ENCODE measurements at regions not wholly inside any gene's neighbourhood (a gene's known extent, or its start where the extent isn't known, plus 50 kb on each side); places are given as distances from the start of the nearest gene placed in this dataset.
"Not testable (repeated sequence)": the region's sequence is repeated elsewhere in the genome, so short reads cannot be mapped to it uniquely, and the experiment has no call there.

DNA sequence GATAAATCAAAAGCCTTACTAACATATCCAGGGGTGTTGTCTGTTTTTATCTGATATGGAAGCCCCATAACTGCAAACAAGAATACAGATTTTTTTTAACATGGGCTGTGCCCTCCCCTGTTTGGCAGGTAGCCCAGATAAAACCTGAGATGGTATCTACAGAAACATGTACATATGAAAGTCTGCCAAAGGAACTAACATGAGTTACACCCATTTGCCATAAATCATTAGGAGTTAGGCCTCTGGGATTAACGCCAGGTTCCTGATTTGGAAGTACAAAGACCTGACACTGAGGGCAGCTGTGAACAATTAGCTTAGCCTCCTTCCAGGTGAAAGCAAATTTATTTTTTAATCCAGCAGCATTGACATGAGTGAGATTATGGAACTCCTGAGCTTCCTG lies 264.3 kb downstream of the TECRL start:
- no peak overlapping the region for H3K4me3 ChIP-seq (ENCODE audit: low read length)
- H3K9me3 ChIP-seq (ENCODE audit: control insufficient read depth, low read length), result peaks cover 9% of the 10 kb centered on the region
- no peaks in the 10 kb centered on the region for H3K4me1 ChIP-seq (ENCODE audit: control insufficient read depth, insufficient read depth, low read length)
- no peaks in the 10 kb centered on the region for H3K36me3 ChIP-seq (ENCODE audit: control insufficient read depth, insufficient read depth, low read length, severe bottlenecking)
- no peak for DNase-seq (ENCODE audit: low read depth)
- no peak overlapping the region for H3K9ac ChIP-seq (ENCODE audit: low read length)
- H3K27me3 ChIP-seq (replicated peaks; ENCODE audit: control insufficient read depth, insufficient read depth, low read length), result no peaks in the 10 kb centered on the region

DNA sequence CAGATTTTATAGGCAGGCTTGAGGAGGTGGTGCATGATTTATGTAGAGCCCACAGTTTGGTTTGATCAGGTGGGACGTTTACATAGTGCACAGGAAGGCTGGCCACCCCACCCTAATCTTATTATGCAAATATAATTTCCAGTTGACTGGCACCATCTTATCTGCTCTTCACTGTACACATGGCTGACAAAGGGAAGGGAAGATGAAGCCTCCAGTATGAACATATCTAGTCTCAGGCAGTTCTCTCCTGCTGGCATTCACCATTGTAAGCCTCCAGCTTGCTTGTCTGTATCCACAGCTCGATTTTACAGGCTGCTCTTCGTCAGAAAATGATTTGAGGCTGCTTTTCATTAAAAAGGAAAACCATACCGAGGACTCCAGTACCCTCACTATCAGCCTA lies 278.3 kb downstream of the TECRL start:
- no peaks in the 10 kb centered on the region for H3K27me3 ChIP-seq (replicated peaks; ENCODE audit: control insufficient read depth, insufficient read depth, low read length)
- no peak for DNase-seq (ENCODE audit: low read depth)
- no peaks in the 10 kb centered on the region for H3K9me3 ChIP-seq (ENCODE audit: control insufficient read depth, low read length)
- no peaks in the 10 kb centered on the region for H3K4me1 ChIP-seq (ENCODE audit: control insufficient read depth, insufficient read depth, low read length)
- no peak overlapping the region for H3K9ac ChIP-seq (ENCODE audit: low read length)
- H3K36me3 ChIP-seq (ENCODE audit: control insufficient read depth, insufficient read depth, low read length, severe bottlenecking), result no peaks in the 10 kb centered on the region
- no peak overlapping the region for H3K4me3 ChIP-seq (ENCODE audit: low read length)

DNA sequence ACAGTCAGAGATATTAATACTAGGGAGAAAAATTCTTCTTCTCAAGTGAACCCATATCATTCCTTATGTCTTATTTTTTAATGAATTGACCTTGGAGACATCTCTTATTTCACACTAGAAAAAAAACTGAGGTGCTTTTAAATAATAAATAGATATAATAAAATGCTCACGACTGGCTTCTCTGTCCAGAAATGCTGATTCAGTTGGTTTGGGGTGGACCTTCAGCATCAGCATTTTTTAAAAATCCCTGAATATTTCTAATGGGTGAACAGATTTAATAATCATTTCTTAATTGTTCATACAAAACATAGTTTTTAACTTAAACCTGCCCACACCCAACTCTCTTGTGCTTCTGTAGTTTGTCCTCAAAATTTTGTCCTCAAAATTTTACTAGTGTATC lies 283.9 kb downstream of the TECRL start:
- Histone ChIP-seq H3K4me3 (ENCODE audit: low read length) (no peak overlapping the region), H3K36me3 (ENCODE audit: control insufficient read depth, insufficient read depth, low read length, severe bottlenecking) (no peaks in the 10 kb centered on the region), H3K4me1 (ENCODE audit: control insufficient read depth, insufficient read depth, low read length) (no peaks in the 10 kb centered on the region), H3K9me3 (ENCODE audit: control insufficient read depth, low read length) (no peaks in the 10 kb centered on the region), H3K27me3 (replicated peaks; ENCODE audit: control insufficient read depth, insufficient read depth, low read length) (no peaks in the 10 kb centered on the region), H3K9ac (ENCODE audit: low read length) (no peak overlapping the region)
- DNase-seq (ENCODE audit: low read depth), result no peak

DNA sequence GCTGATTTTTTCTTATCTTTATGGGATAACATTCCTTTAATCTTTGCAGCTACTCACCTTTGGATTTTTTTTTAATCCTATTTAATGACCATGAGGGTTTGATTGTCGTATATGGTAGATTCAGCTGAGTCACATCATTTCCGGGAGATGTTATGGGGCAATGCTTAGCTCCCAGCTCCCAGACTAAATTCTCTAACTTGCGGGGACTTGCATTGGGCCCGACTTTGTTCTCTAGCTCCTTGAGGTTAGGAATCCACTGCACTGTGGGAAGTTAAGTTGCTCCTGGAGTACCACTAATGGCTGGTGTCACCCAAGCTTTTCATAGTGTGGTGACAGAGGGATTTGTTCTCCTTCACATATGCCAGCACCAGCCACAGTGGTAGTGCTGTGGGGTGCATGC lies 287.4 kb downstream of the TECRL start:
- DNase-seq (ENCODE audit: low read depth), result no peak
- Histone ChIP-seq H3K9me3 (ENCODE audit: control insufficient read depth, low read length) (peaks cover 2% of the 10 kb centered on the region), H3K36me3 (ENCODE audit: control insufficient read depth, insufficient read depth, low read length, severe bottlenecking) (no peaks in the 10 kb centered on the region), H3K27me3 (replicated peaks; ENCODE audit: control insufficient read depth, insufficient read depth, low read length) (no peaks in the 10 kb centered on the region), H3K9ac (ENCODE audit: low read length) (no peak overlapping the region), H3K4me3 (ENCODE audit: low read length) (no peak overlapping the region), H3K4me1 (ENCODE audit: control insufficient read depth, insufficient read depth, low read length) (no peaks in the 10 kb centered on the region)

DNA sequence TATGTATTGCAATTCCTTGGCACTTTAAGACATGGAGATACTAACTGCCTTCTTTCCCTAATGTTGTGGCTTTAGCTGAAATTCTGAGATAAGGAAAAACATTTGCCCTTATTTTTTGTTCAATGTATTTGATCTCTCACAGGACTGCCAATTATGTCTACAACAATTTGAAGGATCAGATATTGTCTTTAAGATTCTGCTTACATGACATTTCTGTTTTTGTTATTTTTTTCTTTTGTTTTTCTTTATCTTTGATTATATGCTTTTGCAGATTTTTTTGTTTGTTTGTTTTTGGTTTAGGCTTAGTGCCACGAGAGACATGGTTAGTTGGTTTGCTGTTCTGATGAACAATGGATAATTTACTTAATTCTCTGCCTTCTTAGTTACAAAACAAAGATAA lies 303.3 kb downstream of the TECRL start:
- no peaks in the 10 kb centered on the region for H3K4me1 ChIP-seq (ENCODE audit: control insufficient read depth, insufficient read depth, low read length)
- no peaks in the 10 kb centered on the region for H3K36me3 ChIP-seq (ENCODE audit: control insufficient read depth, insufficient read depth, low read length, severe bottlenecking)
- H3K9me3 ChIP-seq (ENCODE audit: control insufficient read depth, low read length), result no peaks in the 10 kb centered on the region
- no peak overlapping the region for H3K9ac ChIP-seq (ENCODE audit: low read length)
- no peak overlapping the region for H3K4me3 ChIP-seq (ENCODE audit: low read length)
- DNase-seq (ENCODE audit: low read depth), result no peak
- H3K27me3 ChIP-seq (replicated peaks; ENCODE audit: control insufficient read depth, insufficient read depth, low read length), result no peaks in the 10 kb centered on the region

DNA sequence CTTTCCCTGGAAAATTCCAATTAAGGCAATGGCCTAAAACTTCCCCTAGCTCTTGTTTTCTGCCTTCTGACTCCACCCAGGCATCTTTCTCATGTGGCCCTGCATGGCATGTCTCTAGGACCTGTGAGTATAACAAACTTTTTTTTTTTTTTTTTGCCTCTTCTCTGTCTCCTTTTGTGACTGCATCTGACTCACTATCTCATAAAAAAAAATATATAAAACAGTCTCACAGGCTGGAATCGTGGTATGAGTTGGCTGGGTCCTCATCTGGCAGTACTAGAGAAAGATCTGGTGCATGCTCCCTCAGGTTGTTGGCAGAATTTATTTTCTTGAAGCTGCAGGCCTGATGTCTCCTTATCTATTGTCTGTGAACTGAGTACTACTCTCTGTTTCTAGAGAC lies 313.9 kb downstream of the TECRL start:
- no peak overlapping the region for H3K4me3 ChIP-seq (ENCODE audit: low read length)
- H3K9me3 ChIP-seq (ENCODE audit: control insufficient read depth, low read length), result no peaks in the 10 kb centered on the region
- no peaks in the 10 kb centered on the region for H3K4me1 ChIP-seq (ENCODE audit: control insufficient read depth, insufficient read depth, low read length)
- no peaks in the 10 kb centered on the region for H3K27me3 ChIP-seq (replicated peaks; ENCODE audit: control insufficient read depth, insufficient read depth, low read length)
- DNase-seq (ENCODE audit: low read depth), result no peak
- H3K9ac ChIP-seq (ENCODE audit: low read length), result no peak overlapping the region
- H3K36me3 ChIP-seq (ENCODE audit: control insufficient read depth, insufficient read depth, low read length, severe bottlenecking), result no peaks in the 10 kb centered on the region

DNA sequence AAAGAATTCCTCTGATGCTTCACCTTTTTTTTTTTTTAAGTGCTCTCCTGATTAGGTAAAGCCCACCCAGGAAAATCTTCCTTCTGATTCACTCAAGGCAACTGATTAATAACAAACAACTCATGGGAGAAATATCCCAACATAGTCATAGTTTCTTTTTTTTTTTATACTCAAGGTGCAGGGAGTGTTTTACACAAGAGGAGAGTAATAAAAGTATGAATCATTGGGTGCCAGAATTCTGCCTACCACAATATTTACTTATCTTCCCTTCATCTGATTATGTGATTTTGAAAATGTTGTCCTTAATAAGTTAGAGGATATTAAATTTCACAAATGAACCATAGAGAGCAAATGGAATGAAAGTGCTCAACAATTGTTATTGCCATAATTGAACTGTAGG lies 329.9 kb downstream of the TECRL start:
- Histone ChIP-seq H3K36me3 (ENCODE audit: control insufficient read depth, insufficient read depth, low read length, severe bottlenecking) (no peaks in the 10 kb centered on the region), H3K4me1 (ENCODE audit: control insufficient read depth, insufficient read depth, low read length) (no peaks in the 10 kb centered on the region), H3K9ac (ENCODE audit: low read length) (no peak overlapping the region), H3K9me3 (ENCODE audit: control insufficient read depth, low read length) (no peaks in the 10 kb centered on the region), H3K27me3 (replicated peaks; ENCODE audit: control insufficient read depth, insufficient read depth, low read length) (no peaks in the 10 kb centered on the region), H3K4me3 (ENCODE audit: low read length) (no peak overlapping the region)
- no peak for DNase-seq (ENCODE audit: low read depth)

DNA sequence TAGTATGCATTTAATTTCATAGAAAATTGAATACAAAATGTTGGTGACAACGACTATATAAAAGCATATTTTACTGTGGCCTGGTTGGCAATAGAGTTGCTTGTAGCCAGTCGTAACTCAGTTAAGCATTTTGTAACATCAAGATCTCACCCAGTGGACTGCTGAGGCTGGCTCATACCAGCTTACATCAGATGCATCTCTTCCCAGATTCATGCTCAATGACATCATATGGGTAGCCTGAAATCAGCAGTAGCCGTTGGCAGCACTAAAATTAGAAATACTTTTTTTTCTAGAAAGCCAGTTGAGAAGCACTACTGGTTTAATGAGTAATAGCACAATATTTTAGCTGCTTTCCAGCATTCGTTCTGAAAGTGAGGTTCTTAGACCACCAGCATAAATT lies 341.2 kb downstream of the TECRL start:
- Histone ChIP-seq H3K4me1 (ENCODE audit: control insufficient read depth, insufficient read depth, low read length) (no peaks in the 10 kb centered on the region), H3K27me3 (replicated peaks; ENCODE audit: control insufficient read depth, insufficient read depth, low read length) (no peaks in the 10 kb centered on the region), H3K4me3 (ENCODE audit: low read length) (no peak overlapping the region), H3K9ac (ENCODE audit: low read length) (no peak overlapping the region), H3K9me3 (ENCODE audit: control insufficient read depth, low read length) (no peaks in the 10 kb centered on the region), H3K36me3 (ENCODE audit: control insufficient read depth, insufficient read depth, low read length, severe bottlenecking) (no peaks in the 10 kb centered on the region)
- no peak for DNase-seq (ENCODE audit: low read depth)

DNA sequence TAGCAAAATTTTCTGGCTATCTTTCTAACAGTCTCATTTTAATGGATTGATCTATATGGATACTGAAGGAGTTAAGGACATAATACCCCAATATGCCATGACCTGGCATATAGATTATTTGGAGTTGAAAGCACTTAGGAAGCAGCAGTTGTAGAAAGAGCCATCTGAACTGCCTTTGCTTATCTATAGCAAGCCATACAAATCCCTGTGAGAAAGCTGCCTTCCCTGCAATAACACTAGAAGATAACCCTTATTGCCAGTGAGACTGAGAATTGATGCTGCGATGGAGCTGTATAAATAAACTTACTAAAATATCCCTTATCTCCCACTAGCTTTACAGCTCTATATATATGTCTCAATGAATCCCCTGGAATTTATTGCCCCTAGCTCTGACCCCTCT lies 346.3 kb downstream of the TECRL start:
- Histone ChIP-seq H3K4me3 (ENCODE audit: low read length) (no peak overlapping the region), H3K9ac (ENCODE audit: low read length) (no peak overlapping the region), H3K9me3 (ENCODE audit: control insufficient read depth, low read length) (no peaks in the 10 kb centered on the region), H3K4me1 (ENCODE audit: control insufficient read depth, insufficient read depth, low read length) (no peaks in the 10 kb centered on the region), H3K36me3 (ENCODE audit: control insufficient read depth, insufficient read depth, low read length, severe bottlenecking) (no peaks in the 10 kb centered on the region), H3K27me3 (replicated peaks; ENCODE audit: control insufficient read depth, insufficient read depth, low read length) (no peaks in the 10 kb centered on the region)
- no peak for DNase-seq (ENCODE audit: low read depth)

DNA sequence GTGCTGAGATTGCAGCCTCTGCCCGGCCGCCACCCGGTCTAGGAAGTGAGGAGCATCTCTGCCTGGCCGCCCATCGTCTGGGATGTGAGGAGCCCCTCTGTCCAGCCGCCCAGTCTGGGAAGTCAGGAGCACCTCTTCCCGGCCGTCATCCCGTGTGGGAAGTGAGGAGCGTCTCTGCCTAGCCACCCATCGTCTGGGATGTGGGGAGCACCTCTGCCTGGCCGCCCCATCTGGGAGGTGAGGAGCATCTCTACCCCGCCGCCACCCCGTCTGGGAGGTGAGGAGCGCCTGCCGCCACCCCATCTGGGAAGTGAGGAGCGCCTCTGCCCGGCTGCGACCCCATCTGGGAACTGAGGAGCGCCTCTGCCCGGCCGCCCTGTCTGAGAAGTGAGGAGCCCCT lies 372.2 kb downstream of the TECRL start:
- not testable (repeated sequence) for H3K4me1 ChIP-seq (ENCODE audit: control insufficient read depth, insufficient read depth, low read length); H3K4me3 ChIP-seq (ENCODE audit: low read length); H3K27me3 ChIP-seq (replicated peaks; ENCODE audit: control insufficient read depth, insufficient read depth, low read length); H3K36me3 ChIP-seq (ENCODE audit: control insufficient read depth, insufficient read depth, low read length, severe bottlenecking); DNase-seq (ENCODE audit: low read depth); H3K9me3 ChIP-seq (ENCODE audit: control insufficient read depth, low read length); H3K9ac ChIP-seq (ENCODE audit: low read length)

DNA sequence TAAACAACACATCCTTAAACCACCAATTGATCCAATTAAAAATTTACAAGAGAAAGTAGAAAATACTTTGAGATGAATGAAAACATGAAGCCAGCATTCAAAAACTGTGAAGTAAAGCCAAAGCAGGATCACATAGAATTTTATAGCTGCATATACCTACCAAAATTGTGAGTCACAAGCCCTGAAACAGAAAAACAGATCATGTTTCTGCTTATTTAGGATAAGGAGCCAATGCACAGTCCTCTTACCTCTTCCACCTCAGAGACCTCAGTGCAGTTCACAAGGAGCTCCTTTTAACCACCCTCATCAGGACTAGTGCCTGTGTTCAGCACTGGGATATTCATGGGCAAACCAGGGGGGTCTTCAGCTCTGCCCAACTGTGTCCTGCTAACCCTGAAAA lies 386.7 kb downstream of the TECRL start:
- Histone ChIP-seq H3K9me3 (ENCODE audit: control insufficient read depth, low read length) (peaks cover 14% of the 10 kb centered on the region), H3K36me3 (ENCODE audit: control insufficient read depth, insufficient read depth, low read length, severe bottlenecking) (no peaks in the 10 kb centered on the region), H3K4me1 (ENCODE audit: control insufficient read depth, insufficient read depth, low read length) (no peaks in the 10 kb centered on the region), H3K9ac (ENCODE audit: low read length) (no peak overlapping the region), H3K4me3 (ENCODE audit: low read length) (no peak overlapping the region), H3K27me3 (replicated peaks; ENCODE audit: control insufficient read depth, insufficient read depth, low read length) (no peaks in the 10 kb centered on the region)
- DNase-seq (ENCODE audit: low read depth), result no peak

DNA sequence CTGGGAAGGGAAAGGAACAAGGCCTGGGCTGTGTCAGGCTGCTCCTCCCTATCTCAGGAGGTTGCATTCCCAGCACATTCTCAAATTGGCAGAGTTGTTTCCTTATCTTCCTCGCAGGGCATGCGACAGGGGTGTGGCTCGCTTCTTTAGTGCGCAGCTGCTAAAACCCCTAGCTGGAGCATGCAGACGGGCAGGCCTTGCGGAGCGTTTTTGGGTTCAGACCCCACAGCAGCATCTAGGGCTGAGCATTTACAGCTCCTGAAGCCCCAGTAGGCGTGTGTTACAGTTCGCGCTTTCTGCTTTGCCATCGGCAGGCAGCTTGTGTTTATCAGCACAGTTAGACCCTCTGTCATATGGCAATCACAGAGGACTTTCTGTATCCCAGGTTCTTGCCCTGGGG lies 392.4 kb downstream of the TECRL start:
- H3K36me3 ChIP-seq (ENCODE audit: control insufficient read depth, insufficient read depth, low read length, severe bottlenecking), result no peaks in the 10 kb centered on the region
- no peaks in the 10 kb centered on the region for H3K4me1 ChIP-seq (ENCODE audit: control insufficient read depth, insufficient read depth, low read length)
- H3K9me3 ChIP-seq (ENCODE audit: control insufficient read depth, low read length), result peaks cover 5% of the 10 kb centered on the region
- no peak overlapping the region for H3K4me3 ChIP-seq (ENCODE audit: low read length)
- no peak for DNase-seq (ENCODE audit: low read depth)
- no peaks in the 10 kb centered on the region for H3K27me3 ChIP-seq (replicated peaks; ENCODE audit: control insufficient read depth, insufficient read depth, low read length)
- no peak overlapping the region for H3K9ac ChIP-seq (ENCODE audit: low read length)

All from adipocyte (in vitro differentiated cells).